ENCODE measurements at regions not wholly inside any gene's neighbourhood (a gene's known extent, or its start where the extent isn't known, plus 50 kb on each side); places are given as distances from the start of the nearest gene placed in this dataset.

DNA sequence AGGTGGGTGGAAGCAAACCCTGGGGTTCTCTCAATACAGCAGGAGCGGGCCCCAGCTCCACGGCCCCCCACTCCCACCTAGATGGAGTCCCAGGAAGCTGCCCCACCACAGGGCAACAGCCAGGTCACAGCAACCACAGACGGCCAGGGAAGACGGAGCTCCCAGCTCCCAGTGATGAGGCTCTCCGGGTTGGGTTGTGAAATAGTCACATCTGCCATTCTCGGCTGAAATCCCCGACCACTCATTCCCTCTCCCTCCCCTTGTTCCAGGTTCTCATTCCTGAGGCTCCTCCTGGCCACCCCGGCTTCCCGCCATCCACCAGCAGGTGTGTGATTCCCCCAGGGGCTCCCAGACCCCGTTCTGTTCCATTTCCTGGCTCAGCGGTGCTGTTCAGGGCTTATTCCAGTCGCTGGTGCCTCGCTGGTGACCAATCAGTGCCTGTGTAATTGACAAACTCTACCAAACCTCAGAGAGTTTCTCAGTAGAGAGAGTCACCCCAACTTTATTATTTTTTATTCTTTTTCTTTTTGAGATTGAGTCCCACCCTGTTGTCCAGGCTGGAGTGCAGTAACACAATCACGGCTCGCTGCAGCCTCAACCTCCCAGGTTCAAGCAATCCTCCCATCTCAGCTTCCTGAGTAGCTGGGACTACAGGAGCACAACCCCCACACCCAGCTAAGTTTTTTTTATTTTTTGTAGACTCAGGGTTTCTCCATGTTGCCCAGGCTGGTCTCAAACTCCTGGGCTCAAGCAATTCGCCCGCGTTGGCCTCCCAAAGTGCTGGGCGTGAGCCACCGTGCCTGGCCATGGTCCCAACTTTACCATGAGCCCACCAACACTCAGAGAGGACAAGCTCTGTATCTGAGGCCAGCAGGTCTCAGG is 63.2 kb downstream of the SHANK2 start:
- intact Hi-C loops (cut with DNase I): no loop called here
- ATAC-seq: no peak
- no peaks in the 10 kb centered on the region for H3K4me1 ChIP-seq
- H3K4me3 ChIP-seq: no peak overlapping the region
- no peak overlapping the region for H3K27ac ChIP-seq
- no peaks in the 10 kb centered on the region for H3K27me3 ChIP-seq
- H3K36me3 ChIP-seq (replicated peaks in 1 of 2; ENCODE audit: insufficient read depth in 1 of 2, low read depth in 2 of 2): no peaks in the 10 kb centered on the region
- no peaks in the 10 kb centered on the region for H3K9me3 ChIP-seq
- no peak for DNase-seq
- 91 to 93% methylated on average over 18 to 20 of the region's 20 CpGs for WGBS, 2 donors
- TF ChIP-seq, protein P1, sequence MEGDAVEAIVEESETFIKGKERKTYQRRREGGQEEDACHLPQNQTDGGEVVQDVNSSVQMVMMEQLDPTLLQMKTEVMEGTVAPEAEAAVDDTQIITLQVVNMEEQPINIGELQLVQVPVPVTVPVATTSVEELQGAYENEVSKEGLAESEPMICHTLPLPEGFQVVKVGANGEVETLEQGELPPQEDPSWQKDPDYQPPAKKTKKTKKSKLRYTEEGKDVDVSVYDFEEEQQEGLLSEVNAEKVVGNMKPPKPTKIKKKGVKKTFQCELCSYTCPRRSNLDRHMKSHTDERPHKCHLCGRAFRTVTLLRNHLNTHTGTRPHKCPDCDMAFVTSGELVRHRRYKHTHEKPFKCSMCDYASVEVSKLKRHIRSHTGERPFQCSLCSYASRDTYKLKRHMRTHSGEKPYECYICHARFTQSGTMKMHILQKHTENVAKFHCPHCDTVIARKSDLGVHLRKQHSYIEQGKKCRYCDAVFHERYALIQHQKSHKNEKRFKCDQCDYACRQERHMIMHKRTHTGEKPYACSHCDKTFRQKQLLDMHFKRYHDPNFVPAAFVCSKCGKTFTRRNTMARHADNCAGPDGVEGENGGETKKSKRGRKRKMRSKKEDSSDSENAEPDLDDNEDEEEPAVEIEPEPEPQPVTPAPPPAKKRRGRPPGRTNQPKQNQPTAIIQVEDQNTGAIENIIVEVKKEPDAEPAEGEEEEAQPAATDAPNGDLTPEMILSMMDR (IDR thresholded peaks at IDR 0.05): no peak
- TF ChIP-seq POLR2A (IDR thresholded peaks at IDR 0.05): no peak

DNA sequence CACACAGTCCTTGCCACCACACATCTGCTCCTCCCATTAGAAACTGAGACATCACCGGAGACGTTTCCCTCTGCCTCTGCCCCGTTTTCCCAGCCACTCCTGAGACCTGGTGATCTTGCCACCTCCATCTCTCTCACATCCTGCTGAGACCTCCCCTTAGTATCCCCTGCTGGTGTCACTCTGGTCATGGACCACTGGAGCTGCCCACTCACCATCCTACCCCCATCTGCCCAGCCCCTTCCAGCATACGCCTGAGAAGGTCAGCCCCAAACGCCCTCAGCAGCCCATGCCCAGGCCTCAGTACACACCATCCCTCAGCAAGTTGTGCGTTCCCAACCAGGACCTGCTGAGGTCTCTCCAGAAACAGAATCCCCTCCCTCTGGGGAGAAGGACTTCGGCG is 64.3 kb downstream of the SHANK2 start:
- H3K4me3 ChIP-seq: no peak overlapping the region
- no peaks in the 10 kb centered on the region for H3K9me3 ChIP-seq
- TF ChIP-seq POLR2A (IDR thresholded peaks at IDR 0.05): no peak
- TF ChIP-seq, protein P1 (IDR thresholded peaks at IDR 0.05): no peak
- H3K27me3 ChIP-seq: no peaks in the 10 kb centered on the region
- no peak overlapping the region for H3K27ac ChIP-seq
- no peak for DNase-seq
- H3K4me1 ChIP-seq: no peaks in the 10 kb centered on the region
- no peaks in the 10 kb centered on the region for H3K36me3 ChIP-seq (replicated peaks in 1 of 2; ENCODE audit: insufficient read depth in 1 of 2, low read depth in 2 of 2)
- ATAC-seq: no peak
- WGBS, 2 donors: 89 to 94% methylated on average over 8 of the region's 8 CpGs
- intact Hi-C loops (cut with DNase I): no loop called here

DNA sequence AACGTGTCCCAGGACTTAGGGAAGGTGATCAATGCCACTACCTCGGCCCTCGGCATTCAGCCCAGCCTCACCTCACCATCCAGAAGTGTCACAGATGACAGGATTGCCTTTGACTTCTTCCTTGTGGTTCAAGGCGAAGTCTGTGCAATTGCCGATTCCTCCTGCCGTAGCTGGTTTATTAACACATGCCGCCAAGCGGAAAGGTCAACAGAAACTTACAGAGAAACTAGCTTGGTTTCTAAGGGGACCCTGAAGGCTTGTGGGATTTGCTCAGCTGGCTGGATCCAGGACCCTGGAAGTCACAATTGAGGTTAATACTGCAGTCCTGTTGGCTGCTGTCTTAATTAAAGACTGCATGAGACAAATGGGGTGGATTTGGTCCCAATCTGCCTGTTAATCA is 65.6 kb downstream of the SHANK2 start:
- TF ChIP-seq, protein P1 (IDR thresholded peaks at IDR 0.05): no peak
- TF ChIP-seq POLR2A (IDR thresholded peaks at IDR 0.05): no peak
- no peaks in the 10 kb centered on the region for H3K9me3 ChIP-seq
- no peak overlapping the region for H3K4me3 ChIP-seq
- no peaks in the 10 kb centered on the region for H3K4me1 ChIP-seq
- DNase-seq: peak in 1 of 4 donors; percentile 3
- ATAC-seq: no peak
- no peak overlapping the region for H3K27ac ChIP-seq
- H3K27me3 ChIP-seq: no peaks in the 10 kb centered on the region
- intact Hi-C loops (cut with DNase I): no loop called here
- 83 to 91% methylated on average over 7 to 8 of the region's 8 CpGs for WGBS, 2 donors
- H3K36me3 ChIP-seq (replicated peaks in 1 of 2; ENCODE audit: insufficient read depth in 1 of 2, low read depth in 2 of 2): no peaks in the 10 kb centered on the region

DNA sequence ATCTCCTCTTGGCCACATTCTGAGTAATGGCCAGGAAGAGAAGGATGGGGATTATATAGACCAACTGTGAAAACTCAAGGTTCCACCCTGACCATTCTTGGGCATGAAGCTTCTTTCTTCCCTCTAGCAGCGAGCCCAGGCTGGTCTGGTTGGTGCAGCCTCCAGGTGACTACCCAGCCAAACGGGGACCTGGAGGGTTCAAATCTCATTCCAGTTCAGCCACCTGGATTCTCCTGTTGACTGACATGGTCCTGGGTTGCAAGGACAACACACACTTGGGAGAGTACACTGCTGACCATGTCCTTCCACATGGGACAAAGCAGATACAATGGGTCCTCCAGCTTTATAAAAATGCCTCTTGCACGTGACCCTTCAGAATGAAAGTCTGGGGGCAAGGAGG is 67.0 kb downstream of the SHANK2 start:
- TF ChIP-seq POLR2A (IDR thresholded peaks at IDR 0.05): no peak
- TF ChIP-seq, protein P1 (IDR thresholded peaks at IDR 0.05): no peak
- H3K27me3 ChIP-seq: no peaks in the 10 kb centered on the region
- WGBS, 2 donors: 82 to 88% methylated on average over 3 of the region's 3 CpGs
- intact Hi-C loops (cut with DNase I): no loop called here
- H3K9me3 ChIP-seq: no peaks in the 10 kb centered on the region
- no peak overlapping the region for H3K27ac ChIP-seq
- H3K4me1 ChIP-seq: no peaks in the 10 kb centered on the region
- DNase-seq (peak in 1 of 4 donors; percentile 1), ATAC-seq (no peak)
- no peak overlapping the region for H3K4me3 ChIP-seq
- no peaks in the 10 kb centered on the region for H3K36me3 ChIP-seq (replicated peaks in 1 of 2; ENCODE audit: insufficient read depth in 1 of 2, low read depth in 2 of 2)
